ENCODE measurements at regions not wholly inside any gene's neighbourhood (a gene's known extent, or its start where the extent isn't known, plus 50 kb on each side); places are given as distances from the start of the nearest gene placed in this dataset.

GRCh38 chr5:165015547-165015946 is 1510.1 kb downstream of the MAT2B start:
- no peak for ATAC-seq
- DNase-seq (ENCODE audit: low spot score): no peak
- no peak overlapping the region for H3K4me3 ChIP-seq (replicated peaks in 1 of 3; ENCODE audit: insufficient read depth in 1 of 3, low read depth in 2 of 3, low read length in 3 of 3)
- H2AFZ ChIP-seq (ENCODE audit: low read length): no peak overlapping the region
- no peak overlapping the region for H3K9ac ChIP-seq (ENCODE audit: insufficient read depth, low read depth, low read length)
- peaks cover 62% of the 10 kb centered on the region for H3K9me3 ChIP-seq (ENCODE audit: low read length)
- no peaks in the 10 kb centered on the region for H3K79me2 ChIP-seq (ENCODE audit: insufficient read depth, low read length)
- ChIA-PET CTCF (ENCODE audit: low intra/inter-chr PET ratio, low total read pairs) (no interaction called here), POLR2A (no interaction called here)
- BruUV-seq (replicated peaks): no TSS peak
- H4K20me1 ChIP-seq (ENCODE audit: insufficient read depth, low read length): no peaks in the 10 kb centered on the region
- WGBS (ENCODE audit: low lambda C conversion rate): under 1% methylated on average over 4 of the region's 4 CpGs
- intact Hi-C loops (cut with micrococcal nuclease; ENCODE audit: unreplicated experiment) (no loop called here), in situ Hi-C loops (cut with HindIII; ENCODE audit: extremely low pct_ligation_motif_present, low pct_unique_long_range_greater_than_20kb) (no loop called here)
- H3K27ac ChIP-seq (ENCODE audit: extremely low read length, insufficient read depth, low read length): no peak overlapping the region
- no peak overlapping the region for H3K4me2 ChIP-seq (ENCODE audit: low read depth, low read length)
- H3K27me3 ChIP-seq (ENCODE audit: control insufficient read depth in 1 of 2, insufficient read depth in 2 of 2, low read length in 2 of 2): no peaks in the 10 kb centered on the region
- FAIRE-seq: no peak
- no peaks in the 10 kb centered on the region for H3K36me3 ChIP-seq (replicated peaks in 1 of 2; ENCODE audit: control insufficient read depth in 1 of 2, insufficient read depth in 2 of 2, low read length in 2 of 2)
- H3K4me1 ChIP-seq (ENCODE audit: insufficient read depth, low read length): no peaks in the 10 kb centered on the region
- no peak for TF ChIP-seq FLYWCH1 (CRISPR knock-in tag; IDR thresholded peaks at IDR 0.05)
- TF ChIP-seq HIC2 (CRISPR knock-in tag; IDR thresholded peaks at IDR 0.05; ENCODE audit: low read depth): no peak
- no peak for TF ChIP-seq STAT5B (CRISPR knock-in tag; IDR thresholded peaks at IDR 0.05)
- no peak for TF ChIP-seq ZFP41 (CRISPR knock-in tag; IDR thresholded peaks at IDR 0.05; ENCODE audit: borderline replicate concordance)
- no peak for TF ChIP-seq ZNF746 (CRISPR knock-in tag; IDR thresholded peaks at IDR 0.05)
- TF ChIP-seq ATF3 (CRISPR knock-in tag; IDR thresholded peaks at IDR 0.05): no peak
- no peak for TF ChIP-seq EEA1 (CRISPR knock-in tag; IDR thresholded peaks at IDR 0.05; ENCODE audit: borderline replicate concordance)
- TF ChIP-seq HCFC1 (IDR thresholded peaks at IDR 0.05; ENCODE audit: low read depth, low read length): no peak
- no peak for TF ChIP-seq ZNF263 (CRISPR knock-in tag; IDR thresholded peaks at IDR 0.05)
- TF ChIP-seq PCBP2 (optimal IDR thresholded peaks at IDR 0.05; ENCODE audit: low read depth, low read length, poor library complexity, severe bottlenecking): no peak
- TF ChIP-seq TOE1 (CRISPR knock-in tag; IDR thresholded peaks at IDR 0.05): no peak
- TF ChIP-seq NFKBIZ (CRISPR knock-in tag; IDR thresholded peaks at IDR 0.05): no peak
- no peak for TF ChIP-seq KAT8 (CRISPR knock-in tag; IDR thresholded peaks at IDR 0.05)
- TF ChIP-seq RAD51 (IDR thresholded peaks at IDR 0.05; ENCODE audit: borderline replicate concordance): no peak
- no peak for TF ChIP-seq HNRNPH1 (optimal IDR thresholded peaks at IDR 0.05; ENCODE audit: low read depth, low read length)
- no peak for TF ChIP-seq ZBTB42 (CRISPR knock-in tag; IDR thresholded peaks at IDR 0.05)
